OCI-LY7 (cell line): ENCODE measurements at regions not wholly inside any gene's neighbourhood (a gene's known extent, or its start where the extent isn't known, plus 50 kb on each side); places are given as distances from the start of the nearest gene placed in this dataset.

Experiments
- CTCF ChIP-seq: fragments of 200-600 bp; sonication (generic); conservative IDR thresholded peaks from 2 replicates; pipeline ENCODE4 v1.5.1; 2014; ENCODE audit warnings: mild to moderate bottlenecking, antibody characterized with exemption, low read length, moderate library complexity, mixed read lengths
- EZH2phosphoT487 ChIP-seq: fragments of 200-600 bp; sonication (generic); IDR thresholded peaks from 2 replicates; pipeline ENCODE4 v1.6.1; 2018; ENCODE audit warnings: low read depth, borderline replicate concordance, mild to moderate bottlenecking, mixed run types, antibody characterized with exemption, low read length, moderate library complexity, mixed read lengths

DNA sequence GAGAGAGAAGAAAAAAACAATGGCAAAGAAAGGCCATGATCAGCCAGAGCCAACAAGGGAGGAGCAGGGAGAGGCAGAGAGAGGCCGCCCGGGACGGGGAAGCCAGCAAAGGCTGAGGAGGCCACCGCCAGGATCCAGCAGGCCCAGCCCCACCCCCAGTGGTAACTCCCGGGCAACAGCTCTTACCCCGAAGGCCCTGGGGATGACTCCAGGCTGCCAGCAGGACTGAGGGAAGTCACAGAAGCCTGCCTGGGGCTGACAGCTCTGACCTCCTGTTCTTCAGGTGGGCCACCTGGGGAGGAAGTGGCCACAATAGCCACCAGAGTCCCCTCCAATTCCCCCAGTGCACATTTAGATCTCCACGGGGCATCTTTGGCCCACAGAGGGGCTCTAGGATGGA lies 184.3 kb upstream of the LINGO1 start:
- TF ChIP-seq EZH2phosphoT487 (no peak), CTCF (no peak)
